ENCODE measurements at regions not wholly inside any gene's neighbourhood (a gene's known extent, or its start where the extent isn't known, plus 50 kb on each side); places are given as distances from the start of the nearest gene placed in this dataset.

DNA sequence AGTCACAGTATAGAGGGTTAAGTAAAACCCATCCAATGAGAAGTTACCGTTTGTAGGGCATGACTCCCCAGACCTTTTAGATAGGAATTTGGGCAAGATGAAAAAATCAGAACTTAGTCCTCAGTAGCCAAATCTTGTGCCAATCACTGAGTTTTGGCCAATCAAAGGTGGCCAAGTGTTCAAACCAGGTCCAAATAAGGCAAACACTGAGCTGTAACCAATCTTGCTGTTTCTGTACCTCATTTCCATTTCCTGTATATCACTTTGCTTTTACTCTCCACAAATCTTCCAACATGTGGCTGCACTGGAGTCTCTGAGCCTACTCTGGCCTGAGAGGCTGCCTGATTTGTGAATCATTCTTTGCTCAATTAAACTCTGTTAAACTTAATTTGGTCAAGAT is 81.8 kb upstream of the GPR6 start:
- Histone ChIP-seq H3K36me3 (no peaks in the 10 kb centered on the region), H3K27ac (replicated peaks in 1 of 4) (no peak overlapping the region), H3K9me3 (no peaks in the 10 kb centered on the region), H3K27me3 (no peaks in the 10 kb centered on the region), H3K4me1 (peaks cover 0 to 2% (median 0%) of the 10 kb centered on the region in 4 donors), H3K4me3 (no peak overlapping the region)
- intact Hi-C loops (cut with DNase I), result no loop called here
- TF ChIP-seq POLR2AphosphoS5 (IDR thresholded peaks at IDR 0.05), result no peak
- TF ChIP-seq, protein P1, sequence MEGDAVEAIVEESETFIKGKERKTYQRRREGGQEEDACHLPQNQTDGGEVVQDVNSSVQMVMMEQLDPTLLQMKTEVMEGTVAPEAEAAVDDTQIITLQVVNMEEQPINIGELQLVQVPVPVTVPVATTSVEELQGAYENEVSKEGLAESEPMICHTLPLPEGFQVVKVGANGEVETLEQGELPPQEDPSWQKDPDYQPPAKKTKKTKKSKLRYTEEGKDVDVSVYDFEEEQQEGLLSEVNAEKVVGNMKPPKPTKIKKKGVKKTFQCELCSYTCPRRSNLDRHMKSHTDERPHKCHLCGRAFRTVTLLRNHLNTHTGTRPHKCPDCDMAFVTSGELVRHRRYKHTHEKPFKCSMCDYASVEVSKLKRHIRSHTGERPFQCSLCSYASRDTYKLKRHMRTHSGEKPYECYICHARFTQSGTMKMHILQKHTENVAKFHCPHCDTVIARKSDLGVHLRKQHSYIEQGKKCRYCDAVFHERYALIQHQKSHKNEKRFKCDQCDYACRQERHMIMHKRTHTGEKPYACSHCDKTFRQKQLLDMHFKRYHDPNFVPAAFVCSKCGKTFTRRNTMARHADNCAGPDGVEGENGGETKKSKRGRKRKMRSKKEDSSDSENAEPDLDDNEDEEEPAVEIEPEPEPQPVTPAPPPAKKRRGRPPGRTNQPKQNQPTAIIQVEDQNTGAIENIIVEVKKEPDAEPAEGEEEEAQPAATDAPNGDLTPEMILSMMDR (IDR thresholded peaks at IDR 0.05), result no peak
- no peak for TF ChIP-seq EP300 (IDR thresholded peaks at IDR 0.05)
- no peak for TF ChIP-seq POLR2A (IDR thresholded peaks at IDR 0.05; ENCODE audit: low read depth)
- DNase-seq (ENCODE audit: extremely low spot score), result no peak
- 66% methylated on average over 1 of the region's 1 CpG for WGBS

DNA sequence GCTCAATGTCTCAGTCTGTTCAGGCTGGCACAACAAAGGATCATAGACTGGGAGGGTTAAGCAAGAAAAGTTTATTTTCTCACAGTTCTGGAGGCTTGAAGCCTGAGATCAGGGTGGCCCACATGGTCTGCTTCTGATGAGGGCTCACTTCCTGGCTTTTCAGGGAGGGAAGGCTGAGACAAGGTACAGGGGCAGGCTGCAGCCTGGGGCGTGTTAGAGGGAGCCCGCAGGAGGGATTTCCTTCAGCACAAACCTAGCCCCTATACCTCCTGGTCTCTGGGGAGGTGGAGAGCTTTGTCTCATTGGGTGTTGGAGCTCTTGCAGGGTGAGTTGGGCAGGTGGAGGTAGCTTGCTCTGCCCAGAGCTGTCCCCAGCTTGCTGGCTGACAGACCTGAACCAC is 81.1 kb upstream of the GPR6 start:
- no peak for DNase-seq (ENCODE audit: extremely low spot score)
- H3K4me1 ChIP-seq, result peaks cover 0 to 2% (median 0%) of the 10 kb centered on the region in 4 donors
- 61% methylated on average over 2 of the region's 2 CpGs for WGBS
- TF ChIP-seq EP300 (IDR thresholded peaks at IDR 0.05), result no peak
- no peak for TF ChIP-seq POLR2A (IDR thresholded peaks at IDR 0.05; ENCODE audit: low read depth)
- no peak for TF ChIP-seq POLR2AphosphoS5 (IDR thresholded peaks at IDR 0.05)
- TF ChIP-seq, protein P1 (IDR thresholded peaks at IDR 0.05), result no peak
- H3K4me3 ChIP-seq, result no peak overlapping the region
- H3K36me3 ChIP-seq, result no peaks in the 10 kb centered on the region
- H3K27me3 ChIP-seq, result no peaks in the 10 kb centered on the region
- intact Hi-C loops (cut with DNase I), result no loop called here
- H3K9me3 ChIP-seq, result no peaks in the 10 kb centered on the region
- no peak overlapping the region for H3K27ac ChIP-seq (replicated peaks in 1 of 4)

DNA sequence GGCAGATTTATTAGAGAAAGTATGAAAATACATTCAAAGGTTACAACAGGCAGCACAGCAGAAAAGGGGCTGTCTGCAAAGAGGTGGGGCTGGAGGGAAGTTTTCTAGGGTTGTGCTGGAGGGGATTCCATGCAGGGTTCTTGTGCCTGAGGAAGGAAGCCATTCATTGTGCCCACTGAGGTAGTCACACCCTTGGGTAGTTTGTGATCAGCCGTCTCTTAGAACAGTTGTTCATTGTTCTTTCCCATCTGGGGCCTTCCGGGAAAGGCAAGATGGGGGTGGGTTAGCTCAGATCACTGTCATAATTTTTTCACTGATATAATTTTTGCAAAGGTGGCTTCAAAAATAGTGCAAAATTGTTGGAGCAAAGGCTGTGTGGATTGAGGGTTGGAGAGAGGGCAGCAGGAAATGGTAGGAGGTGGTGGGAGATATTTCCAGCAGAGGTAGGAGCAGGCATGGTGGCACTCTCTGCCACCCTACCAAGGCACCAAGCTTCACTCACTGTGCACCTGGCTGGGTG is 80.5 kb upstream of the GPR6 start:
- Histone ChIP-seq H3K27me3 (no peaks in the 10 kb centered on the region), H3K36me3 (no peaks in the 10 kb centered on the region), H3K9me3 (no peaks in the 10 kb centered on the region), H3K27ac (replicated peaks in 1 of 4) (no peak overlapping the region), H3K4me1 (peaks cover 0 to 2% (median 0%) of the 10 kb centered on the region in 4 donors), H3K4me3 (no peak overlapping the region)
- WGBS, result 69% methylated on average over 2 of the region's 2 CpGs
- TF ChIP-seq EP300 (IDR thresholded peaks at IDR 0.05) (no peak), POLR2A (IDR thresholded peaks at IDR 0.05; ENCODE audit: low read depth) (no peak), POLR2AphosphoS5 (IDR thresholded peaks at IDR 0.05) (no peak)
- TF ChIP-seq, protein P1 (IDR thresholded peaks at IDR 0.05), result no peak
- no peak for DNase-seq (ENCODE audit: extremely low spot score)
- intact Hi-C loops (cut with DNase I), result no loop called here

DNA sequence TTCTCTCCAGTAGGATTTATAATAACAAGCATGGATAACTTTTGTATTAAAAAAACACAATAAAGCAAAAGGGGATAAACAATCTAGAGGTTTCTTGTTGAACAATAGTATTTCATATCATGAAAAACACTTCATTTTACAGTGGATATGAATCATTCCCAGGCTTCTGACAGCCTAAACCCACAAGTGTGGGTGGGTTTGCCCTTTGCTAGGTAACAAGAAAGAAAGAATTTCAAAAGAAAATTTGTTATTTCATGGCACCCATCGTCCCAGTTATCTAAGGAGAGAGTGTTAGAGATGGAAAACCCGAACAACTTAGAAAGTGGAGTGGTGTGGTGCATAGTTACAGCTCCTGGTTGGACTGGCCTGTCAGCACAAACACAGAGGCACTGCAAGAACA is 76.1 kb upstream of the GPR6 start:
- Histone ChIP-seq H3K36me3 (no peaks in the 10 kb centered on the region), H3K27me3 (no peaks in the 10 kb centered on the region), H3K4me1 (peaks cover 0 to 1% (median 0%) of the 10 kb centered on the region in 4 donors), H3K27ac (replicated peaks in 1 of 4) (no peak overlapping the region), H3K4me3 (no peak overlapping the region), H3K9me3 (peaks cover 0 to under 1% (median 0%) of the 10 kb centered on the region in 4 donors)
- WGBS, result 63% methylated on average over 2 of the region's 2 CpGs
- TF ChIP-seq POLR2A (IDR thresholded peaks at IDR 0.05; ENCODE audit: low read depth) (no peak), EP300 (IDR thresholded peaks at IDR 0.05) (no peak), POLR2AphosphoS5 (IDR thresholded peaks at IDR 0.05) (no peak)
- TF ChIP-seq, protein P1 (IDR thresholded peaks at IDR 0.05), result no peak
- no peak for DNase-seq (ENCODE audit: extremely low spot score)
- intact Hi-C loops (cut with DNase I), result no loop called here

DNA sequence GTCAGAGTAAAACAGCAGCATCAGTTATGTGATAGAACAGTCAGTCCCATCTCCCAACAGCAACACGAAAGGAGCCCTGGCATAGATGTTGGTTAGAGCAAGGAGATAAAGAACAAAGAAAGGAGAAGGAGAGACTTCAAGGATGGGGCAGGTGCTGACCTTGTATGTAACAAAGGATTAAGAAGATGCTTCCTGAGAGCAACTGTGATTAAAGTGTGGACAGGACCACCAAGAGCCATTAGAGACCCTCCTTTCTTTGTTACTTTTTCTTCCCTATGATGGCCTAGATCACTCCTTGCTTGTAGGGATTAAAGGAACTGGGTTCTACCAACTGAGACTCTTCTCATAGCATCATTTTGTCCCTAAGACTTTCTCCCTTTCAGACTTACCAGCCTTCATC is 75.2 kb upstream of the GPR6 start:
- WGBS, result 96% methylated on average over 1 of the region's 1 CpG
- H3K36me3 ChIP-seq, result no peaks in the 10 kb centered on the region
- no peaks in the 10 kb centered on the region for H3K27me3 ChIP-seq
- no peak overlapping the region for H3K27ac ChIP-seq (replicated peaks in 1 of 4)
- intact Hi-C loops (cut with DNase I), result no loop called here
- TF ChIP-seq POLR2AphosphoS5 (IDR thresholded peaks at IDR 0.05), result no peak
- TF ChIP-seq, protein P1 (IDR thresholded peaks at IDR 0.05), result no peak
- no peak for TF ChIP-seq EP300 (IDR thresholded peaks at IDR 0.05)
- no peak for TF ChIP-seq POLR2A (IDR thresholded peaks at IDR 0.05; ENCODE audit: low read depth)
- DNase-seq (ENCODE audit: extremely low spot score), result no peak
- H3K4me1 ChIP-seq, result no peaks in the 10 kb centered on the region
- peaks cover 0 to 5% (median 0%) of the 10 kb centered on the region in 4 donors for H3K9me3 ChIP-seq
- no peak overlapping the region for H3K4me3 ChIP-seq
